GM12872 (cell line): ENCODE measurements at regions not wholly inside any gene's neighbourhood (a gene's known extent, or its start where the extent isn't known, plus 50 kb on each side); places are given as distances from the start of the nearest gene placed in this dataset.

Experiments
- TF ChIP-seq, protein P1 (sequence below): IDR thresholded peaks from 3 replicates; pipeline ENCODE4 v1.5.1; 2011; ENCODE audit warnings: low read depth, mild to moderate bottlenecking, low read length, moderate library complexity; ENCODE audit not compliant: insufficient read depth

- TF ChIP-seq, protein P1, sequence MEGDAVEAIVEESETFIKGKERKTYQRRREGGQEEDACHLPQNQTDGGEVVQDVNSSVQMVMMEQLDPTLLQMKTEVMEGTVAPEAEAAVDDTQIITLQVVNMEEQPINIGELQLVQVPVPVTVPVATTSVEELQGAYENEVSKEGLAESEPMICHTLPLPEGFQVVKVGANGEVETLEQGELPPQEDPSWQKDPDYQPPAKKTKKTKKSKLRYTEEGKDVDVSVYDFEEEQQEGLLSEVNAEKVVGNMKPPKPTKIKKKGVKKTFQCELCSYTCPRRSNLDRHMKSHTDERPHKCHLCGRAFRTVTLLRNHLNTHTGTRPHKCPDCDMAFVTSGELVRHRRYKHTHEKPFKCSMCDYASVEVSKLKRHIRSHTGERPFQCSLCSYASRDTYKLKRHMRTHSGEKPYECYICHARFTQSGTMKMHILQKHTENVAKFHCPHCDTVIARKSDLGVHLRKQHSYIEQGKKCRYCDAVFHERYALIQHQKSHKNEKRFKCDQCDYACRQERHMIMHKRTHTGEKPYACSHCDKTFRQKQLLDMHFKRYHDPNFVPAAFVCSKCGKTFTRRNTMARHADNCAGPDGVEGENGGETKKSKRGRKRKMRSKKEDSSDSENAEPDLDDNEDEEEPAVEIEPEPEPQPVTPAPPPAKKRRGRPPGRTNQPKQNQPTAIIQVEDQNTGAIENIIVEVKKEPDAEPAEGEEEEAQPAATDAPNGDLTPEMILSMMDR = no peak
Observed at GRCh38 chr6:144580039-144580438, 294.9 kb downstream of the UTRN start.

DNA sequence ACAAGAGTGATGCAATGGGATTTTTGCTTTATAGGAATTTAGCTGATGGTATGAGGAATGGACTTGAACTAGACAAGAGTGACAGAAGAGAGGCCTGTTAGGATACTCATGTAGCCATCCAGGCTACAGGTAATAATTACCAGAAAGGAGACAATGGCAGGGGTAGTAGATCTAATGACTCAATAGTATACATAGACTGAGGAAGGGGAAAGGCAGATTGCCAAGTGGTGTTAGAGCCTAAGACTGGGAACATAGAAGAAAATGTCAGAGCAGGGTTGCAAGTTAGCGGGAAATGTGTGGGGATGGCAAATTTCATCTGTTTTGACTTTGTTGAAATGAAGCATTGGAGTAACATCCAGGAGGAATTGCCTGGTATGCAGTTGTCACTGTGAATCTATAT is 295.6 kb downstream of the UTRN start:
- TF ChIP-seq, protein P1 = no peak

DNA sequence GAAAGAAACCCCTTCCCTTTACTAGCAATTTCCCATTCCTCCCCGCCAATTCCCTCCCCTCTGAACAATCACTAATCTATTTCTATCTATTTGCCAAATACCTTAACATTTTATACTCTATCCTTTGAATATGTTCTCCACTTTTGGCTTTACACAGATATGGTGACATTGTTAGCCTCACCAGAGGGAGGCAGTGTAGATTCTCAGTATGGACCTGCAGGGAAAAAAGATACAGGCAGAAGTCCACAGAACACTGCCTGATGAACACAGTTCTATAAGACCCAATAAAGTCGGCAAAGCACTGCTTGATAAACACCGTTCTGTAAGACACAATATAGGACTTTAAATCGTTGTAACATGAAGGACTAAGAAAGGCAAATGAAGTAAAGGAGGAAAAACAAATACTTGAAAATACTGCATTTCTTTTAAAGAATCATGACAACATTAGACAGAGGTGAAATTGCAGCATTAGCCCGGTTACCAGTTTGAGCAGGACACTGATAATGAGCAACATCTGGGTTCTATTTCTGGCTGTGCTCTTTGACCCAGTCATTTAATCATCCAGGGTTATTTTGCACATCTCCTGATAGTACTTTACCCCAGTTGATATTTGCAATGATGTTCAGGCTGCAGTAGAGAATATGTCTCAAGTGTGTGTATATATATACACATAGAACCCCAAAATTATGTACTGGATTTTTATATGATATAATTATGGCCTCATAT is 296.8 kb downstream of the UTRN start:
- TF ChIP-seq, protein P1 = peak; percentile 50; the same call in 2 of the 3 replicates

GRCh38 chr6:144582939-144583613 is 297.9 kb downstream of the UTRN start:
- TF ChIP-seq, protein P1 = no peak

DNA sequence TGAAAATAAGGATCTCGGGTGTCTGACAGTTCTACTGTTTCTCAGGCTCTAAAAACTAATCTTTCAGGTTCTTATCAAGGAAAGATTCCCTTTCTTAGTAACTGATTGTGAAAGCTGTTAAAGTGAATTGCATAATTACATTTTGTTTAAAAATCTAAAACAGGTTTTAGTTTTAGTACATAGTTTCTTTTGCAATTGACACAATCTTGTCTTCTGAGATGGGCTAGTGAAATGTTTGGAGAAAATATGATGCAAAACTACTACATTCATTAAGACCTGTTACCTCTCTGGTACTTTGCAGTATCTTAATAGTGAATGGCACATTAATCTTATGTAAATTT is 298.4 kb downstream of the UTRN start:
- TF ChIP-seq, protein P1 = no peak

DNA sequence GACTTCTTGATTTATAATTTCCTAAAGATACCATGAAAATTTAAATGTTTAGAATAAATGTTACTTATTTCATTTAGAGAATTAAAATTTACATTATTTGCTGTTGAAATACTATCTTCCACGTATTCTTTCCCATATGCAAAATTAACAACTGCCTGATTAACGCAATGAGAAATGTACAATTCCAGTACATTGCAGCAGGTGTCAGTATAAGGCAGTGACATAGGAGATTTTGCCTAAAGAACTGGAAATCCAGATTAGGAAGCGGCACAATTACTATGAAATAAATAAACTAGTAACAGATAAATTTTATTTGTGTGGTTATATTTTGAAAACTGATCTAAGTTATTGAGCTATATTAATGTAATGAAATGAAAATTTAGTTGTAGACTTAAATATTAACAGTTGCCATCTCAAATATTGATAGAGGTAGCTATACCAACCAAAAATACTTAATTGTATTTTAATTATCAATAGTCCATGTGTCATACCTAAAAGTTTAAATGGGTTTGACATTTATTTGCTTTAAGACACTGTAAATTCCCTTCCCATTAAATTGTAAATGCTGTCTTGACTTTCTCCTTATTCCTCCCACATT is 300.2 kb downstream of the UTRN start:
- TF ChIP-seq, protein P1 = peak; percentile 55

GRCh38 chr6:144586986-144587385 is 301.9 kb downstream of the UTRN start:
- TF ChIP-seq, protein P1 = no peak
